ENCODE measurements at regions not wholly inside any gene's neighbourhood (a gene's known extent, or its start where the extent isn't known, plus 50 kb on each side); places are given as distances from the start of the nearest gene placed in this dataset.
A peak's percentile ranks its signal among the peaks of the same experiment; 100 is the strongest.

GRCh38 chr6:147664092-147664491 lies 155.6 kb downstream of the SAMD5 start:
- CTCF ChIA-PET (ENCODE audit: partially characterized antibody): no interaction called here
- H2BK20ac ChIP-seq (ENCODE audit: low read length): no peak overlapping the region
- no peak for DNase-seq (ENCODE audit: low read depth in 1 of 2, low spot score in 2 of 2)
- 0 out of 2 replicates have a peak overlapping the region, but pooled peaks have one; percentile 21 for H2AFZ ChIP-seq (ENCODE audit: low read length)
- no peak overlapping the region for H3K4me2 ChIP-seq (ENCODE audit: insufficient read depth in 1 of 2, low read depth in 2 of 2, low read length in 2 of 2)
- POLR2A ChIA-PET (ENCODE audit: partially characterized antibody): no interaction called here
- H2BK5ac ChIP-seq (ENCODE audit: low read depth, low read length): no peak overlapping the region
- H4K8ac ChIP-seq (ENCODE audit: extremely low read depth, insufficient read depth, low read length): no peak overlapping the region
- H4K91ac ChIP-seq (replicated peaks; ENCODE audit: insufficient read length, low read length): no peak overlapping the region
- no peak overlapping the region for H3K9ac ChIP-seq (replicated peaks in 1 of 4; ENCODE audit: extremely low read depth in 1 of 4, low read depth in 3 of 4, low read length in 3 of 4)
- H3K36me3 ChIP-seq (ENCODE audit: control insufficient read depth in 2 of 4, insufficient read depth in 4 of 4, low read length in 3 of 4): no peaks in the 10 kb centered on the region
- no peak overlapping the region for H2BK120ac ChIP-seq (replicated peaks; ENCODE audit: low read depth, low read length)
- H3K18ac ChIP-seq (ENCODE audit: extremely low read depth, low read length): no peak overlapping the region
- no peak overlapping the region for H4K5ac ChIP-seq (ENCODE audit: insufficient read length, low read depth, low read length)
- H3K27me3 ChIP-seq (replicated peaks in 1 of 4; ENCODE audit: control insufficient read depth in 3 of 4, extremely low read depth in 1 of 4, insufficient read depth in 3 of 4, low read length in 3 of 4): no peaks in the 10 kb centered on the region
- H3K79me2 ChIP-seq (ENCODE audit: control insufficient read depth in 1 of 2, insufficient read depth in 2 of 2, low read length in 2 of 2): no peaks in the 10 kb centered on the region
- no peak overlapping the region for H2BK12ac ChIP-seq (ENCODE audit: low read depth, low read length)
- no peak overlapping the region for H2AK5ac ChIP-seq (ENCODE audit: low read depth, low read length)
- no peaks in the 10 kb centered on the region for H3K9me3 ChIP-seq (ENCODE audit: insufficient read depth in 2 of 2, low read depth in 1 of 2, low read length in 1 of 2)
- H3K23ac ChIP-seq (ENCODE audit: insufficient read length): no peak overlapping the region
- no peak overlapping the region for H2BK15ac ChIP-seq (ENCODE audit: low read length)
- no peak overlapping the region for H3K4me3 ChIP-seq (ENCODE audit: extremely low read depth in 1 of 4, insufficient read depth in 2 of 4, low read depth in 3 of 4, low read length in 4 of 4)
- H3K23me2 ChIP-seq (ENCODE audit: low read depth, low read length): no peaks in the 10 kb centered on the region
- no peak overlapping the region for H3K4ac ChIP-seq (replicated peaks; ENCODE audit: insufficient read length, low read depth, low read length)
- H3K4me1 ChIP-seq (replicated peaks in 1 of 4; ENCODE audit: control insufficient read depth in 3 of 4, insufficient read depth in 4 of 4, low read length in 3 of 4): peaks cover 0 to 3% (median 0%) of the 10 kb centered on the region in 4 experiments; a peak in 1 of 7 replicates
- H4K20me1 ChIP-seq (replicated peaks in 1 of 2; ENCODE audit: control insufficient read depth in 1 of 2, insufficient read depth in 2 of 2, low read length in 2 of 2): no peaks in the 10 kb centered on the region
- no peak overlapping the region for H3K56ac ChIP-seq (replicated peaks; ENCODE audit: insufficient read length, low read depth, low read length)
- H3K14ac ChIP-seq (ENCODE audit: insufficient read length): no peak overlapping the region
- no peak overlapping the region for H3K27ac ChIP-seq (ENCODE audit: low read depth, low read length)
- H3K79me1 ChIP-seq (ENCODE audit: low read depth, low read length): no peaks in the 10 kb centered on the region
- FAIRE-seq: no peak
- WGBS, 2 experiments (ENCODE audit: extremely low coverage in 1 of 2, insufficient coverage in 1 of 2, insufficient read length in 1 of 2, insufficient replicate concordance in 2 of 2, low coverage in 1 of 2, low lambda C conversion rate in 2 of 2, missing lambda C conversion rate in 1 of 2): 80% methylated on average over 2 of the region's 2 CpGs; no CpG with 5 or more reads in 1 of the 2 experiments
- TF ChIP-seq SP1 (IDR thresholded peaks at IDR 0.05; ENCODE audit: low read depth, low read length): no peak
- no peak for TF ChIP-seq ASH2L (IDR thresholded peaks at IDR 0.05; ENCODE audit: low read length)
- no peak for TF ChIP-seq JUN (IDR thresholded peaks at IDR 0.05; ENCODE audit: low read depth, low read length)
- no peak for TF ChIP-seq E2F6 (IDR thresholded peaks at IDR 0.05)
- no peak for TF ChIP-seq GTF2F1 (IDR thresholded peaks at IDR 0.05; ENCODE audit: borderline replicate concordance, low read depth, low read length)
- TF ChIP-seq HDAC6 (IDR thresholded peaks at IDR 0.05; ENCODE audit: low read depth, low read length): no peak
- TF ChIP-seq SP2 (IDR thresholded peaks at IDR 0.05; ENCODE audit: low read length): no peak
- no peak for TF ChIP-seq ZNF274 (IDR thresholded peaks at IDR 0.05; ENCODE audit: borderline replicate concordance, extremely low read depth, low read length)
- no peak for TF ChIP-seq TEAD4 (IDR thresholded peaks at IDR 0.05; ENCODE audit: low read depth, low read length)
- no peak for TF ChIP-seq TAF1 (IDR thresholded peaks at IDR 0.05; ENCODE audit: low read depth, low read length)
- TF ChIP-seq, protein P1, sequence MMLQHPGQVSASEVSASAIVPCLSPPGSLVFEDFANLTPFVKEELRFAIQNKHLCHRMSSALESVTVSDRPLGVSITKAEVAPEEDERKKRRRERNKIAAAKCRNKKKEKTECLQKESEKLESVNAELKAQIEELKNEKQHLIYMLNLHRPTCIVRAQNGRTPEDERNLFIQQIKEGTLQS (IDR thresholded peaks at IDR 0.05; ENCODE audit: insufficient read depth, low read depth, low read length): no peak
- TF ChIP-seq CTBP2 (IDR thresholded peaks at IDR 0.05; ENCODE audit: borderline replicate concordance, insufficient read depth, insufficient read length, low read length): no peak
- TF ChIP-seq CREB1 (IDR thresholded peaks at IDR 0.05): no peak
- TF ChIP-seq RBBP5 (IDR thresholded peaks at IDR 0.05; ENCODE audit: borderline replicate concordance, low read depth, low read length): no peak
- no peak for TF ChIP-seq RAD21 (IDR thresholded peaks at IDR 0.05 in 1 of 2, conservative IDR thresholded peaks at IDR 0.05 in 1 of 2; ENCODE audit: low read depth in 2 of 2, low read length in 2 of 2)

Measured in H1 (cell line).